ENCODE measurements at regions not wholly inside any gene's neighbourhood (a gene's known extent, or its start where the extent isn't known, plus 50 kb on each side); places are given as distances from the start of the nearest gene placed in this dataset.

GRCh38 chr6:99811636-99812035, 182.4 kb downstream of the MCHR2 start:
- no peak overlapping the region for H3K4me2 ChIP-seq (ENCODE audit: control insufficient read depth, extremely low read depth, insufficient read depth, low read depth, low read length)
- FAIRE-seq (no peak), DNase-seq (ENCODE audit: low read depth, low spot score) (no peak)
- no peaks in the 10 kb centered on the region for H4K20me1 ChIP-seq (ENCODE audit: control insufficient read depth, extremely low read depth, insufficient read depth, low read length)
- no peak overlapping the region for H3K27ac ChIP-seq (ENCODE audit: control insufficient read depth, insufficient read depth, low read length)
- H3K9me3 ChIP-seq (ENCODE audit: control insufficient read depth, low read depth, low read length): no peaks in the 10 kb centered on the region
- H3K27me3 ChIP-seq (ENCODE audit: control insufficient read depth, extremely low read depth, insufficient read depth, low read length): peaks cover 7% of the 10 kb centered on the region
- no peak overlapping the region for H3K9ac ChIP-seq (ENCODE audit: control insufficient read depth, extremely low read depth, insufficient read depth, low read length)
- no peaks in the 10 kb centered on the region for H3K36me3 ChIP-seq (ENCODE audit: control insufficient read depth in 2 of 2, extremely low read depth in 1 of 2, insufficient read depth in 2 of 2, low read length in 2 of 2)
- H3K9me1 ChIP-seq (ENCODE audit: control insufficient read depth, extremely low read depth, insufficient read depth, low read length): no peaks in the 10 kb centered on the region
- no peak overlapping the region for H3K4me3 ChIP-seq (ENCODE audit: control insufficient read depth in 2 of 3, extremely low read depth in 1 of 3, insufficient read depth in 2 of 3, low read depth in 1 of 3, low read length in 3 of 3)
- no peaks in the 10 kb centered on the region for H3K4me1 ChIP-seq (ENCODE audit: control insufficient read depth, extremely low read depth, insufficient read depth, low read length)
- H3K79me2 ChIP-seq (ENCODE audit: control insufficient read depth, insufficient read depth, low read length): no peaks in the 10 kb centered on the region
- H2AFZ ChIP-seq (ENCODE audit: control insufficient read depth, low read length): no peak overlapping the region
- dilution Hi-C loops (cut with MboI; ENCODE audit: extremely low pct_ligation_motif_present, low sequenced_read_pairs): no loop called here
- TF ChIP-seq CTCF (optimal IDR thresholded peaks at IDR 0.05 in 1 of 3, IDR thresholded peaks at IDR 0.05 in 1 of 3, conservative IDR thresholded peaks at IDR 0.05 in 1 of 3; ENCODE audit: extremely low read depth in 1 of 3, insufficient read depth in 2 of 3, low read length in 3 of 3) (no peak), EZH2 (IDR thresholded peaks at IDR 0.05; ENCODE audit: low read length) (no peak)

- no peaks in the 10 kb centered on the region for H4K20me1 ChIP-seq (ENCODE audit: control insufficient read depth, extremely low read depth, insufficient read depth, low read length)
- no peaks in the 10 kb centered on the region for H3K9me1 ChIP-seq (ENCODE audit: control insufficient read depth, extremely low read depth, insufficient read depth, low read length)
- no peaks in the 10 kb centered on the region for H3K79me2 ChIP-seq (ENCODE audit: control insufficient read depth, insufficient read depth, low read length)
- H3K4me2 ChIP-seq (ENCODE audit: control insufficient read depth, extremely low read depth, insufficient read depth, low read depth, low read length): no peak overlapping the region
- H2AFZ ChIP-seq (ENCODE audit: control insufficient read depth, low read length): no peak overlapping the region
- dilution Hi-C loops (cut with MboI; ENCODE audit: extremely low pct_ligation_motif_present, low sequenced_read_pairs): no loop called here
- no peaks in the 10 kb centered on the region for H3K36me3 ChIP-seq (ENCODE audit: control insufficient read depth in 2 of 2, extremely low read depth in 1 of 2, insufficient read depth in 2 of 2, low read length in 2 of 2)
- H3K4me1 ChIP-seq (ENCODE audit: control insufficient read depth, extremely low read depth, insufficient read depth, low read length): no peaks in the 10 kb centered on the region
- H3K27me3 ChIP-seq (ENCODE audit: control insufficient read depth, extremely low read depth, insufficient read depth, low read length): peaks cover 5% of the 10 kb centered on the region
- no peak for FAIRE-seq
- TF ChIP-seq EZH2 (IDR thresholded peaks at IDR 0.05; ENCODE audit: low read length) (no peak), CTCF (optimal IDR thresholded peaks at IDR 0.05 in 1 of 3, IDR thresholded peaks at IDR 0.05 in 1 of 3, conservative IDR thresholded peaks at IDR 0.05 in 1 of 3; ENCODE audit: extremely low read depth in 1 of 3, insufficient read depth in 2 of 3, low read length in 3 of 3) (no peak)
- no peak overlapping the region for H3K4me3 ChIP-seq (ENCODE audit: control insufficient read depth in 2 of 3, extremely low read depth in 1 of 3, insufficient read depth in 2 of 3, low read depth in 1 of 3, low read length in 3 of 3)
- no peaks in the 10 kb centered on the region for H3K9me3 ChIP-seq (ENCODE audit: control insufficient read depth, low read depth, low read length)
- H3K27ac ChIP-seq (ENCODE audit: control insufficient read depth, insufficient read depth, low read length): no peak overlapping the region
- no peak for DNase-seq (ENCODE audit: low read depth, low spot score)
- H3K9ac ChIP-seq (ENCODE audit: control insufficient read depth, extremely low read depth, insufficient read depth, low read length): no peak overlapping the region
These were observed 180.5 kb downstream of the MCHR2 start for GRCh38 chr6:99813565-99813964.
